Fibroblast of lung (primary cell): ENCODE measurements at regions not wholly inside any gene's neighbourhood (a gene's known extent, or its start where the extent isn't known, plus 50 kb on each side); places are given as distances from the start of the nearest gene placed in this dataset.
A peak's percentile ranks its signal among the peaks of the same experiment; 100 is the strongest.

Experiments used
- DNase-seq, 2 donors: peaks; one replicate each; pipeline versions ENCODE4 v3.0.0 to v3.0.0-alpha.2; 2010; ENCODE audit warnings: low read depth in 2 of 2
- H2AFZ ChIP-seq: 2 replicates; pipeline ENCODE4 v1.5.1; 2012; ENCODE audit warnings: low read length, control low read depth, inconsistent platforms
- H3K27ac ChIP-seq: 2 replicates; pipeline ENCODE4 v1.5.1; 2011; ENCODE audit warnings: low read length, control low read depth; ENCODE audit not compliant: insufficient read depth
- H3K27me3 ChIP-seq: 2 replicates; pipeline ENCODE4 v1.5.1; 2011; ENCODE audit warnings: mild to moderate bottlenecking, low read length; ENCODE audit not compliant: control insufficient read depth, insufficient read depth
- H3K36me3 ChIP-seq: 2 replicates; pipeline ENCODE4 v1.5.1; 2011; ENCODE audit warnings: low read length; ENCODE audit not compliant: control insufficient read depth, insufficient read depth
- H3K4me1 ChIP-seq: 2 replicates; pipeline ENCODE4 v1.5.1; 2011; ENCODE audit warnings: low read length; ENCODE audit not compliant: control insufficient read depth, insufficient read depth; ENCODE audit errors: extremely low read depth
- H3K4me2 ChIP-seq: 2 replicates; pipeline ENCODE4 v1.5.1; 2011; ENCODE audit warnings: low read length, control low read depth; ENCODE audit not compliant: insufficient read depth; ENCODE audit errors: extremely low read depth
- H3K4me3 ChIP-seq, 4 experiments: fragments of 200-600 bp in 1 of 4; sonication (generic) in 1 of 4; replicated peaks in 1 of 4; 2 replicates each; pipeline ENCODE4 v1.5.1; 2011 to 2016; ENCODE audit warnings: low read length in 4 of 4, low read depth in 3 of 4, mild to moderate bottlenecking in 3 of 4, control low read depth in 2 of 4, inconsistent platforms in 1 of 4, mixed read lengths in 1 of 4; ENCODE audit not compliant: insufficient read depth in 1 of 4; ENCODE audit errors: control extremely low read depth in 1 of 4
- H3K79me2 ChIP-seq: 2 replicates; pipeline ENCODE4 v1.5.1; 2012; ENCODE audit warnings: mild to moderate bottlenecking, low read length, inconsistent platforms; ENCODE audit not compliant: control insufficient read depth, insufficient read depth
- H3K9ac ChIP-seq: 2 replicates; pipeline ENCODE4 v1.5.1; 2011; ENCODE audit warnings: mild to moderate bottlenecking, low read length, control low read depth; ENCODE audit not compliant: insufficient read depth
- H3K9me3 ChIP-seq: 2 replicates; pipeline ENCODE4 v1.5.1; 2012; ENCODE audit warnings: low read depth, low read length; ENCODE audit not compliant: control insufficient read depth, insufficient read depth
- H4K20me1 ChIP-seq: 2 replicates; pipeline ENCODE4 v1.5.1; 2011; ENCODE audit warnings: low read length; ENCODE audit not compliant: control insufficient read depth, insufficient read depth; ENCODE audit errors: extremely low read depth
- EZH2 ChIP-seq: IDR thresholded peaks from 2 replicates; pipeline ENCODE4 v1.5.1; 2012; ENCODE audit warnings: low read length, control low read depth, mild to moderate bottlenecking; ENCODE audit errors: missing control alignments
- TF ChIP-seq, protein P1 (sequence below), 2 donors: IDR thresholded peaks in 1 of 2; conservative IDR thresholded peaks in 1 of 2; 1 replicate in 1 of 2; 2 replicates in 1 of 2; pipeline ENCODE4 v1.5.1; 2011 to 2012; ENCODE audit warnings: low read length in 2 of 2, control low read depth in 1 of 2, inconsistent platforms in 1 of 2, low read depth in 1 of 2, mild to moderate bottlenecking in 1 of 2

DNA sequence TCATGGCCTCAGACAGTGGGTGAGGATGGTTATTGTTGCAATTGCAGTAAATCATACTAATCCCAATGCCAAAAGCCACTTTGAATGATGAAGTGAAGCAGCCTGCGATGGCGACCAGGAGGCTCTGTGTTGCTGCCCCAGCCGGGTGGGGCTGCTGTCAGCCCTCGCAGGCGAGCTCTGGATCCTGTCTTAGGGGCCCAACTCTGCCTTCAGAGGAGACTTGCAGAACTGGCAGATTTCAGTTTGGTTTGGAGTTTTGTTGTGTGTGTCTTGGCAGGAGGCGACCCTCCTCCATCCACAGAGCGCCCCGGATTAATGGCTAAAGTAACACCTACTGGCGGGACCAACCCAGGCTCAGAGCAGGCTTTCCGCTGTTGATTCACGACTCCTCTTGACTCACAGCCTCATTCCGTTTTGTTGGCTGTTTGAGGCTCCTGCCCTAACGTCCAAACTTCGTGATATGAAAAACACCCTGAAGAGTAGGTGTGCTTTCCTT lies 67.9 kb upstream of the BMPER start:
- Histone ChIP-seq H3K79me2 (no peaks in the 10 kb centered on the region), H3K27ac (no peak overlapping the region), H3K36me3 (no peaks in the 10 kb centered on the region), H3K9ac (no peak overlapping the region), H3K27me3 (no peaks in the 10 kb centered on the region), H3K4me1 (peaks cover 2% of the 10 kb centered on the region), H2AFZ (no peak overlapping the region), H3K4me3 (no peak overlapping the region), H4K20me1 (no peaks in the 10 kb centered on the region), H3K9me3 (no peaks in the 10 kb centered on the region), H3K4me2 (no peak overlapping the region)
- TF ChIP-seq EZH2: no peak
- TF ChIP-seq, protein P1, sequence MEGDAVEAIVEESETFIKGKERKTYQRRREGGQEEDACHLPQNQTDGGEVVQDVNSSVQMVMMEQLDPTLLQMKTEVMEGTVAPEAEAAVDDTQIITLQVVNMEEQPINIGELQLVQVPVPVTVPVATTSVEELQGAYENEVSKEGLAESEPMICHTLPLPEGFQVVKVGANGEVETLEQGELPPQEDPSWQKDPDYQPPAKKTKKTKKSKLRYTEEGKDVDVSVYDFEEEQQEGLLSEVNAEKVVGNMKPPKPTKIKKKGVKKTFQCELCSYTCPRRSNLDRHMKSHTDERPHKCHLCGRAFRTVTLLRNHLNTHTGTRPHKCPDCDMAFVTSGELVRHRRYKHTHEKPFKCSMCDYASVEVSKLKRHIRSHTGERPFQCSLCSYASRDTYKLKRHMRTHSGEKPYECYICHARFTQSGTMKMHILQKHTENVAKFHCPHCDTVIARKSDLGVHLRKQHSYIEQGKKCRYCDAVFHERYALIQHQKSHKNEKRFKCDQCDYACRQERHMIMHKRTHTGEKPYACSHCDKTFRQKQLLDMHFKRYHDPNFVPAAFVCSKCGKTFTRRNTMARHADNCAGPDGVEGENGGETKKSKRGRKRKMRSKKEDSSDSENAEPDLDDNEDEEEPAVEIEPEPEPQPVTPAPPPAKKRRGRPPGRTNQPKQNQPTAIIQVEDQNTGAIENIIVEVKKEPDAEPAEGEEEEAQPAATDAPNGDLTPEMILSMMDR (conservative IDR thresholded peaks at IDR 0.05 in 1 of 2, IDR thresholded peaks at IDR 0.05 in 1 of 2; ENCODE audit: low read depth in 1 of 2, low read length in 2 of 2): no peak
- DNase-seq: no peak

DNA sequence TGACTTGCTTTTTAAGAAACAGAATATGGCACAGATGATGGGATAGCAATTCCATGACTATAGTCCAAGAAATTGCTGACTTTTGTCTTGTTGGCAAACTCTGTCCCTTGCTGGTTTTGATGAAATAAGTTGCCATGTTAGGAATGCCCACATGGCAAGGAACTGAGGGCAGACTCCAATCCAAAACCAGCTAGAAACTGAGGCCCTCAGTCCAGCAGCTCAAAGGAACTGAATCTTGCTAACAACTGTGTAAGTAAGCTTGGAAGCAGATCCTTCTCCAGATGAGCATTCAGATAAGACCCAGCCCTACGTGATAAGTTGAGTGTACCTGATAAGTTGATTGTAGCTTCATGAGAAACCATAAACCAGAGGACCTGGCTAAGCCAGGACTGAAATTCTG lies 64.3 kb upstream of the BMPER start:
- no peaks in the 10 kb centered on the region for H3K36me3 ChIP-seq

DNA sequence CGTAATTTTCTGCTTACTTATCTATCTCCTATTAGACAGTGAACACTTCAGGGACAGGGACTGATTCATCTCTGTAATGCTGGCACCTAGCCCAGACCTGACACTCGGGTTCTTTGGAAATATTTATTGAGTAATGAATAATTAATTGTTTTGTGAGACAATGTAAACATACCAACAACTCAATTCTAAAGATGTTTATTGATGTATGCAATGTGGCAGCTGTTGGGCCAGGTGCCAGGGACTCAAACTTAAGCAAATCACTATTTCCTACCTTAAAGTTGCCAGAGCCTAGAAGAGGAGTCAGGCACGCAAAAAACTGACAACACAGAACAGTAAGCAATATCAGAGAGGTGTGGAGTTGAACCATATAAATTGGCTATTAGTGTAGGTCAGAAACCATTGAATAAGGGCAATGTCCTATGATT lies 63.6 kb upstream of the BMPER start:
- Histone ChIP-seq H3K9me3 (no peaks in the 10 kb centered on the region), H3K4me1 (peaks cover 5% of the 10 kb centered on the region), H3K9ac (no peak overlapping the region), H3K36me3 (no peaks in the 10 kb centered on the region), H2AFZ (no peak overlapping the region), H3K4me3 (no peak overlapping the region), H3K4me2 (no peak overlapping the region), H3K79me2 (no peaks in the 10 kb centered on the region), H3K27me3 (no peaks in the 10 kb centered on the region), H4K20me1 (no peaks in the 10 kb centered on the region), H3K27ac (no peak overlapping the region)
- peak in 1 of 2 donors; percentile 31 for DNase-seq
- no peak for TF ChIP-seq EZH2
- TF ChIP-seq, protein P1 (conservative IDR thresholded peaks at IDR 0.05 in 1 of 2, IDR thresholded peaks at IDR 0.05 in 1 of 2; ENCODE audit: low read depth in 1 of 2, low read length in 2 of 2): no peak

More for the DNA sequence above, 64.3 kb upstream of the BMPER start:
- TF ChIP-seq, protein P1 (conservative IDR thresholded peaks at IDR 0.05 in 1 of 2, IDR thresholded peaks at IDR 0.05 in 1 of 2; ENCODE audit: low read depth in 1 of 2, low read length in 2 of 2): no peak
- no peak for TF ChIP-seq EZH2
- H3K4me2 ChIP-seq: no peak overlapping the region
- peaks cover 2% of the 10 kb centered on the region for H3K4me1 ChIP-seq
- no peaks in the 10 kb centered on the region for H4K20me1 ChIP-seq
- H3K4me3 ChIP-seq: no peak overlapping the region
- H2AFZ ChIP-seq: no peak overlapping the region
- no peaks in the 10 kb centered on the region for H3K27me3 ChIP-seq
- no peaks in the 10 kb centered on the region for H3K9me3 ChIP-seq
- H3K79me2 ChIP-seq: no peaks in the 10 kb centered on the region
- DNase-seq: no peak
- no peak overlapping the region for H3K27ac ChIP-seq
- no peak overlapping the region for H3K9ac ChIP-seq
